EL (cell line): ENCODE measurements at regions not wholly inside any gene's neighbourhood (a gene's known extent, or its start where the extent isn't known, plus 50 kb on each side); places are given as distances from the start of the nearest gene placed in this dataset.
"Not testable (repeated sequence)": the region's sequence is repeated elsewhere in the genome, so short reads cannot be mapped to it uniquely, and the experiment has no call there.

Experiments used
- DNase-seq: peaks from one replicate; pipeline ENCODE4 v3.0.0-alpha.2; 2016

DNA sequence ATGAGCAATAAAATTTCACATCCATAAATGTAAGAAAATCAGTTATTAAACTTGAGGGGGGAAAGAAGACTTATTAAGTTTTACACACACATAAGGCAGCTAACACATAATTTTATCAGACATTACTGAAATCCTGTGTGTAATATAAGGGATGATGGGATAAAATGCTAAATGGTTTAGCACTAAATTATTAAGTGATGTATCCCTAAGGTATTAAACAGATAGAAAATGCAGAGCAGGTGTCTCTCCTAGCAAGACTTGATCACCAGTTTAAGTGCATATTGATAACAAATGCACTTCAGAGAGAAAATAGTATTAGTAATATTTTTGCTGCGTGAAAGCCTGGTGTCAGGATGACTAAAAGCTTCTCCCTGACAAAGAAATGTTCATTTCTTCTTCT lies 172.8 kb upstream of the ZFP64 start:
- DNase-seq: no peak

DNA sequence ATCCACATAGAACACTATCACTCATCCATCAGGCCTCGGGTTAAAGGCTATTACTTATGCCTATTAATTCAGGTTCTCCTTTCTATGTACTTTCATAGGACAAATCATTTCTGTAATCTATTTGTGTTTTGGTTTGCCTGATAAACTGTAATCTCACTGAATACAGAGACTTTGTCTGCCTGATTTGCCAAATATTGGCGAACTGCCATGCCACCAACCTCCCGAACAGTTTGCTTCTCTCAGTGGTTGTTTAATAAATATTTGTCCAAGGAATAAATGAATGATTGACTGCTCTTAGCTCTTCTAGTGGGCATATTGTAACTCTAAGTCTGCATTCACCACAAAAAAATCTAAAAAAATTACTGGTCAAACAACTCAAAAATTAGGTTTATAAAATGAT lies 170.1 kb upstream of the ZFP64 start:
- no peak for DNase-seq

DNA sequence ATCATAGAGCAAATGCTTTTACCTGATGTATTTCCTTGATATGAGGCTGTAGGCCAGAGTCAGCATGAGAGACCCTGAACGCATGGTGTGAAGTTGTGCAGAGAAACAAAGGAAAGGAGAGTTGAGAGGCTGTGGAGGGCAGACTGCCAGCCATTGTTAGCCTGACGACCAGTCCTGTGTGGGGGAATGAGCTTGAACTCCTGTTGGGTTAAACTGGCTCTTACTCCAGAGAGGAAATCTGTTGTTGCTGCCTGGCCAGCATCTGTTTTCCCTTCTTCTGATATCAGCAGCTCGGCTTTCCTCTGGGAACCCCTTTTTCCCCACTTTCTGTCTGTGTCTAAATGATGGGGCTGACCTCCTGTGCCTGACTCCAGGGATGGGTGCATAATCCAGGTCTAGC lies 158.2 kb upstream of the ZFP64 start:
- DNase-seq: no peak

DNA sequence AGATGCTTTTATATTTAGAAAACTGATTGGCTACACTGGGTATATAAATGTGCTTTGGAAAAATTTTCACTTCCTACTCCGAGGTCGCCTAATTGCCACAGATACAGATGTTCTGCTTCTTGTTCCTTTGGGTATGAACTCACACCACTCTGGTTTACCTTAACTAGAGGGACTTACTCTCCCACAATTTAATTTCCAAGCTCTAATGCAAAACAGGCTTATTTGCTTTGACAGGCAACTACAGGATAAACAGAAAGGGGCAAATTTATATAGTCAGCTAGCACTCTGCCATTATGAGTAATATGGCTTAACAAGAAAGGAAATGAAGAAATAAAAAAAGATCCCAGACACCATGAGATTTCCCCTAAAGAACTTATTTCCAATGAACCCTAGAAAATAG lies 156.9 kb upstream of the ZFP64 start:
- no peak for DNase-seq

DNA sequence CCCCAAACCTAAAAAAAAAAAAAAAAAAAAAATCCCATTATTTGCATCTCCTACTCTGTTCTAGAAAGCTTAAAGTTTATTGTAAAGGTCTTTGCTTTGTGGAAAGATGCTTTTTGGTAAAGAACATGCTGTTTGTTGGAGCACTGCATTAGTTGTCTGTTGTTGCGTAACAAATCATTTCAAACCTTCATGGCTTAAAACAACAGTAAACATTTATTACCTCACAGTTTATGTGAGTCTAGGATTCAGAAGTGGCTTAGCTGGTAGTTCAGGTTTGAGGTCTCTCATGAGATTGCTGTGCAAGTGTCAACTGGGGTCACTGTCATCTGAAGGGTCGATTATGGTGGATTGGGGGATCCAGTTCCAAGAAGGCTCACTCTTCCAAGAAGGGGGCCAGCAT lies 155.2 kb upstream of the ZFP64 start:
- DNase-seq: no peak

DNA sequence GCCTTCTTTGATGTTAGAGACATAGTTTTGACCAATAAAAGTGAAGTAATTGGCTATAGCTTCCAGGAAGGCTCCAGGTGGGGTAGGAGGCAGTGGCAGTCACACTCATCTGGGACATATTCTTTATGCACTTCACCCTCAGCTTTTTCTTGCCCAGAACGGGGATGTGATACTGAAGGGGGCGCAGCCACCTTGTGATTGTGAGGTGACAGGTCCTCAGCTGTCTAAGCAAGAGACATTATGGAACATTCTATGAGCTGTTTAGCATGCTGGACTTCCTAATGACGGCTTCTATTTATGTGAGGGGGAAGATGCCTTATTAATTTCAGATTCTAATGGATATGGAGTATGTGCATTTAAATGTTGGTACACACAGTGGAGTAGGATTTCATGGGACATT lies 151.3 kb upstream of the ZFP64 start:
- DNase-seq: no peak

DNA sequence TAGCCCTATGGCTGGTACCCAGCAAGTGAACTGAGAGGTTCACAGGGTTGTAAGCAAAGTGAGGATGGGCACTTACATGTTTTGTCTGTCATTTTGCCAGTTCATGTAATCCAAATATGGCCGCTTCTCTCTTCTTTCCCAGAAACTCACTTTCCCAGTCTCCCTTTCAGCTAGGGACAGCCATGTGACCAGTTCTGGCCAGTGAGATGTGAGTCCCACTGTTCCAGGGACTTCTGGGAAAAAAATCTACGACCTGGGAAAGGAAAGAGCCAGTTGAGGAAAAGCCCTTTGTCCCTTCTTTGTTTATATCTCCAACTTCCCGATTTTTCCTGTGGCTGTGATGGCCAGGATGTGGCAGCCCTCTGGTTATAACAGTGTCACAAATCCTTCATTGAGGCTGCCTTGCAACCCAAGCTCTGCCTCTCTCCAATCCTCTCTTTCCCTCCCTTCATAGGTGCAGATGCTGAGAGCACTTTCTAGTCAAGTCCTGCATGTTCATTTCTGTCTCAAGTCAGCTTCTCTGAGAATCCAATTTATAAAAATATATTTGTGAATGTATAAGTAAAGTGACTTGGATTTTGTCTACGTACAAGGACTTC lies 148.6 kb upstream of the ZFP64 start:
- peak; percentile 6 for DNase-seq

DNA sequence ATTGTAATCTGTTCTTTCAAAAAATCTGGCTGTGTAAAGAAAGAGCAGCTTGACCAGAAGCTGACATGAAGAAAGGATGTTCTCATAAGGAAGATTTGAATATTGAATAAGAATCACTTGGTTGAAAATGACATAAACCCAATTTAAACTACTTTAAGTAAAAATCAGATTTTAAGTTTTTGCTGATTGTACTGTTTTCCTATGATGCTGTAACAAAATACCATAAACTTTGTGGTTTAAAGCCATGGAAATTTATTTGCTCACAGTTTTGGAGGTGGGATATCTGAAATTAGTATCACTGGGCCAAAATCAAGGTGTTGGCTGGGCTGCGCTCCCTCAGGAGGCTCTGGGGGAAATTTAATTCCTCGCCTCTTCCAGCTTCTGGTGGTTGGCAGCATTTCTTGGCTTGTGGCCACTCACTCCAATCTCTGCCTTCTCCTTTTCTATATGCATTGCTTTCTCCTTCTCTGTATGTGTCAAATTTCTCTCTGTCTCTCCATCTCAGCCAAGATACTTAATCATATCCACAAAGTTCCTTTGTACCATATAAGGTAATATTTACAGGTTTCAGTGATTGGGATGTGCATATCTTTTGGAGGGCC lies 141.2 kb upstream of the ZFP64 start:
- no peak for DNase-seq

DNA sequence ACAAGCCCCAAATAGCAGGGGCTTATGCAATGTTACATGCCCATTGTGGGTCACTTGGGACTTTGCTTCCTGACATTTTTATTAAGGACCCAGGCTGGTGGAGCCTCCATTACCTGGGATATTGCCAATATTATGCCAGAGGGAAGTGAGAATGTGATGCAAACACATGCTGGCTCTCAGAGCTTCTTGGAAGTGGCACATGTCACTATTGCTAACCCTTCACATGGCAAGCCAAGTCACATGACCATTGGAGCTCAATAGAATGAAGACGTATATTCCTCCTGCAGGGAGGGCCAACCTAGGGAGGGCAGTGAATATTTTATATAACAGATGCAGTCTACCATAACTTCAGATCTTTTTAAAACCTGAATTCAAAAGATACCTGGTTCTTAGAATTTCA lies 140.7 kb upstream of the ZFP64 start:
- no peak for DNase-seq

DNA sequence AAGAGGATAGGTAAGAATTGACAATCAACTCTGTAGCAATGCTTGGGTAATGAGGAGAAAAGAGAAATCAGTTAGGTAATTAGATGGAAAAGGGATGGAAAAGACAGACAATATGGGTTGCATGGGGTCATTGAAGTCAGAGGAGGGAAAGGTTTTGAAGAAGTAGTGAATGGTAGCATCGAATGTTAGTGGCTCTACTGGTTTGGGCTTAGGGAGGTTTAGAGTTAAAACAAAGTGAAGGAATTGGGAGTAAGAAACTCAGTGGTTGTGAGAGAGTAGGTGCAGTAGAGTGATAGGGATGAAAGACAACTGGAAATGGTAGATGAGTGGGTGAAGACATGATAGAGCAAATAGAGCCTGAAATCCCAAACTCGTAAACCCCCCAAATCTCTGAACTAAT lies 140.1 kb upstream of the ZFP64 start:
- DNase-seq: no peak

DNA sequence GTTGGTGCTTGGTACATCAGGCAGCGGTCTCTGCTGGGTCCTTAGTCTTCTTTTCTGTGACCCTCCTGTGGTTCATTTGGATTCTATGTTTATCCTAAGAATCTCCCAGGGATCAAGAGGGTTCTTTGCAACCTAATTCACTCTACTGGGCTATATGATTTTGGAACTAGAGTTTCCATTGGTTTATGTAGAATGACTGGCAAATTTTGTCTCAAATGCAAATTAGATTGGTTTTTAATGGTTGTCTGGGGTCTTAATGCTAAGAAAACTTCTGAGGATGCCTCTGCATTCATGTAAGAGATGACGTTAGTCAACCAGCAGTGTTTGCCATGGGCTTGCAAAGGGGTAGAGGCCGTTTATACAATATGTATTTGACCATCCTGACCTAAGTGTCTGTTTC lies 129.8 kb upstream of the ZFP64 start:
- DNase-seq: no peak

DNA sequence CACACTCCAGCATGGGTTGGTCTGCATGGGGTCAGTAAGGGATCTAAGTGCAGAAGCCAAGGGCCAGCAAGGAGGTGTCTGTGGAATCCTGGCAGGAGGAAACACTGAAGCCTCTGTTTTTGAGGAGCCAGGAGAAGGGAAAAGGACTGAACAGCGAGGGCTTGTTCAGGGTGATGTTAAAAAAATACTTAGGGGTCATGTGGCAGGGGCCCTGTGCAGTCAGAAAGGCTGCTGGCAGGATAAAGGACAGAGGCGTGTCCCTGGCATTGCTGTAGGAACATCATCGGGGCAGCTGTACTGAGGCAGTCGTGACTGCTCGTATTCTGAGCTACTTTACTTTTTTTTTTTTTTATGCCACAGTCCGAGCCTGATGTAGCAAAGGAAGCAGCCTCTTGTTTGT lies 127.1 kb upstream of the ZFP64 start:
- no peak for DNase-seq

DNA sequence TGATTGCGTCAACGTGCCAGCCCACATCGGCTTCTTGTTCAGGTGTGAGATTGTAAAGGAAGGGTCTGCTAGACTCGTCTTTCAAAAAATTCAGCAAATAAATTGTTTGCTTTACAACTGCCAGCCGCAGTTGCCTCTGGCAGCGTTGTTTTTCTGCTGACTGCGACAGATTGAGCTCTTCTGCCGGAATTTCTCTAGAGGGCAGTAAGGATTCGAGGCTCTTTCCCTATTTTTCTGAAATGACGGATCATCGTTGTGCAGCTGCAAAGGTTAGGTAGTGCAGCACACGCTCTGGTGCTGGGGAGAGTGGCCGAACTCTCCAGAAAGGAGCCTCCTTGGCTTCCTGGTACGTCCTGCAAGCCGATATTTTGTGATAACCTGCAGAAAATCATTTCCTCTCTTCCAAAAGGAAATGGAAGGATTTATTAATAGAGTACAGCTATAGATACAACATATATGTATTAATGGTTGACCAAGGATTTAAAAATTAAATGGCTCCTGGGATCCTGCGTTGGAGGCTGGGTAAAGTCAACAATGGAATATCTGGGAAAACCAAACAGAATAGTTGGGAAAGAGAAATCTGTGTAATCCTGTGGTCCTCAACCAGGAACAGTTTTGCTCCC lies 121.9 kb upstream of the ZFP64 start:
- peak; percentile 19 for DNase-seq

DNA sequence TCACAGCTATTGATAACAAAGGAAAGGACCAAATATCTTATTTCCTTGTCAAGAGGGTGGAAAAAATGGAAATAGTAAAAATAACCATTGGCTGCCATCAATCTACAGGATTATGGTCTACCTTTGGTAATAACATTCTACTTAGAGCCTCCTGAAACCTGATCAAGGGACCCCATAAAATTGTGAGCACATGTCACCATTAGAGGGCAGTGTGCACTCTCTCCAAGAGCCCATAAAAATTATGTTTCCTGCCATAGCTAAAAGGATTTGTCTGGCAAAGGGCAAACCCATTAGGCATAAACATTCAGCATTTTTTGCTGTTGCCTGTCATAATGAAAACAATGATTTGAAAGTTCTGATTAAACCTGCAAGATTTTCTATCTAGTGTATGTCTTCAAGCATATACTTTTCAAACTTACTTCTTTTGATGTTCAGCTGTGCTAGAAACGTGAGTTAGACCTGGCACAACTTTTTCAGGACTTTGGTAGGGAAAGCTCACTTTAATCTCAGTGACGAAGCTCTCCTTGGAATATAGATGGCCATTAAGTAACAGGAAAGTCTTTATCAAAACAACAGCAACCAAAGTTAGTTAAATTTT lies 120.7 kb upstream of the ZFP64 start:
- DNase-seq: peak; percentile 45

DNA sequence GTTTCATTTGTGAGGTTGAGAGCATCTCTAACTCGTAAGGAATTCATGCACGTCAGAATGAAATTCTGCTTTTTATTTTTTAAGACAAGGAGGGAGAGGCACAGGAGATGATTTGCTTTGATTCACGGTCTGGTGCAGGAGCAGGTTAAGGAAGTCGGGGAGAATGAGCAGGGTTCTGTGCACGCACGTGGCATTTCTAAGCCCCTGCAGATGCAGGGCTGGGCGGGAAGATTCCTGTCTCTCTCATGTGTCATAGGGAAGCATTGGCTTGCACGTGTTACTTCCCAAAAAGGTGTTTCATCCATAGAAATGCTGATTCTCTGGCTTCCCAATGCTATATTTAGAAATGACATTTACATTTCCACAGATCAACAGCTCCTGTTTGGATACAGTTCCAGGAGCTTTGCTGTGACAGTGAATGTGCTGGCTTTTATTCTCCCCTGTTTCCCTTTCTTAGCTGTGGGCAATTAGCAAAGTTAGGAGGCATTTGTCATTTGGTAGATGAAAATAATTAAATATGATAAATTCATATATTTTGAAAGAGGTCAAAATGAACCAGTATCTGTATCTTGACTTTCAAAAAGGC lies 119.7 kb upstream of the ZFP64 start:
- no peak for DNase-seq

DNA sequence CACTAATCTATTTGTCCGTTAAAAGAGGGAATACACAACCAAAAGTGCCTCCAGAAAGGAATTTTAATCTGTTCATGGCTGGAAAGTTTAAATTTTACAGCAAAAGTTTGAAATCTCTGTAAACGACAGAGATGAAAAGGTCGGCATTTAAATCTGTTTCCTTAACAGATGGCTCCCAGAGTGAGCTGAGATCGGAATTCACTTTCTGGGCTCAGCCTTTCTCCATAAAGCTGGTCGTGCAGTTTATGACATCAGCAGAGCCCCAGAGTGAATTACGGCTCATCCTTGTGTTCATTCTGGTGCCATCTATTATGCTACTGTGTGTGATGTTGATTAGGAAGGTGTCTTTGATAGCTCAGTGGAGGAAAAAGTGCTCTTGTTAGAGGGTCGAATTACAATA lies 117.6 kb upstream of the ZFP64 start:
- no peak for DNase-seq

DNA sequence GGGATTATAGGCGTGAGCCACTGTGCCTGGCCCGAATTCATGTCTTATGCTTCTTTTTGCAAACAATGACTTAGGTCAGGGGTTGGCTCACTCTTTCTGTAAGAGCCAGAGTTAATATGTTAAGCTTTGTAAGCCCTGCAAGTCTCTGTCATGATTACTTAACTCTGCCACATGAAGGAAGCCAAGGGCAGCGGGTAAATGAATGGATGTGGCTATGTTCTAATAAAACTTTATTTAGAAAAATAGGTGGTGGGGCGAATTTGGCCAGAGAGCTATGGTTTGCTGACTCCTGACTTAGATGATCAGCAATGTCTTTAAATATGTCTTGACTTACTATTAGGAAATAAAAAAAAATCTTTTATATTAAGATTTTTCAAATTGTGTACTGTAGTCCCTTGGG lies 114.9 kb upstream of the ZFP64 start:
- no peak for DNase-seq

DNA sequence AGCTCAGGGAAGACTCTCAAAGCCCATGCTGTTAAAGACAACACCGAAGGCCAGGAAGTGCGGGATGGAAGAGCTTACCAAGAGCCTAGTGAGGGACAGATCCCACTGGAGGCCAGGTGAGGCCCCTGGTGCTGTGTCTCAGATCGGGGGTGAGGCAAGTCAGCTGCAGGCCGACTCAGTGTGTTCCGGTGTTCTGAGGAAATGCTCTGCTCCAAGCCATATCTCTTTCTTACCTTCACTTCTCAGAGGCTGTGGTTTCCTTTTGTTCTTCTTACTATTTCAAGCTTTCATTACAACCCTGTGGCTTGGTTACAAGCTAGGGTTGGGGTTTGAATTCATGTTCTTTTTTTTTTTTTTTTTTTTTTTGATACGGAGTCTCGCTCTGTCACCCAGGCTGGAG lies 114.3 kb upstream of the ZFP64 start:
- no peak for DNase-seq

DNA sequence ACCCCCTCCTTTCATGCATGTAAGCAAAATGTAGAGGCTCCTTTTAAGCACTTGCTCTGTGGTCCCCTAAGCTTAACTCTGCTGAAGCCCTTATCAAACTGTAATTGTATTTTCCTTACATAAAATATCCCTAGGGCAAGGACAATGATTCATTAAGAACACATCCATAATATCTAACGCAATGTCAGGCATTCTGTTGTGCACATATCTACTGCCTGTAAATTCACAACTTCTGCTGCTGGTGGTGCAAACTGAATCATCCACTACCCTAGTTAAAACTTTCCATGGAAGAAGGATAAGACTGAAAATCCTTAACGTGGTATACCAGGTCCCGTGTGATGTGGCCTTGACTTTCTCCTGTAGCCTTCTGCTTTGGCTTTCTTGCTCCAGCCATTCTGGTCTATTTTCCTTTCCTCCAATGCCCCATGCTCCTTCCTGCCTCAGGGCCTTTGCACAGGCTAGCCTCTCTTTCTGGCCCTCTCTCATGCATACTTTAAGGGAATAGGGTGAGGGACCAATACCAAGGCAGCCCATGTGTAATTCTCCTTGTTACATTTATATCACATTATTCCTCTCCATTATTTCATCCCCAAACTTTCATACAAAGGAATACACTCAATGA lies 113.6 kb upstream of the ZFP64 start:
- peak; percentile 4 for DNase-seq

DNA sequence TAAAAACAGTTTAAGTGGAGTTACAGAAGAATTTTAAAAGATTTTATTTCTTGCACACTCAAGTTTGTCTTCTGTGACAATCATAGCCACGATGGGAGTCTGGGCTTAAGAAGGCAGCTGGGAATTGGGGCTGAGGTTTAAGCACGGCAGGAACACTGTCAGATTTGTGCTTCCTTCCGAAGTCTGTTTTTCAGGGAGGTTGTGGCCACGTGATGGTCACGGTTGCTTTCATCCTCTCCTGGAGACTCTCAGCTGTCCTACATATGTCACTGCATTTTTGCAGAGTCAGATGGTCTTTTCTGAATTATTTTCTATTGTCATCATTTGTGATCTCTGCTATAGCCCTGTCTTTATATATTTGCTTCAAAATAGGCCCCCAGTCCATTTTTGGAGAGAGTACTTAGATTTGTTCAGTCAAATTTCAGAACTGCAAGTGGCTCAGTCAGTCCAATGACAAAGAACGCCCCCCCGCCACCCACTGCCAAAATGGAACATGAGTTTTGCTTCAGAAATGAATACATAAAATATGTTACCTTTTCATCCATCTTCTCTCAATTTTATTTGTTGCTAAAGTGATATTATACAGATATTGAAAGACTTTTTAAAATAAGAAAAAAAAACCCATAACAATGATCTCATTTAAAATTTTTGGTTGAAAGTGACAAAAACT lies 111.8 kb upstream of the ZFP64 start:
- no peak for DNase-seq

DNA sequence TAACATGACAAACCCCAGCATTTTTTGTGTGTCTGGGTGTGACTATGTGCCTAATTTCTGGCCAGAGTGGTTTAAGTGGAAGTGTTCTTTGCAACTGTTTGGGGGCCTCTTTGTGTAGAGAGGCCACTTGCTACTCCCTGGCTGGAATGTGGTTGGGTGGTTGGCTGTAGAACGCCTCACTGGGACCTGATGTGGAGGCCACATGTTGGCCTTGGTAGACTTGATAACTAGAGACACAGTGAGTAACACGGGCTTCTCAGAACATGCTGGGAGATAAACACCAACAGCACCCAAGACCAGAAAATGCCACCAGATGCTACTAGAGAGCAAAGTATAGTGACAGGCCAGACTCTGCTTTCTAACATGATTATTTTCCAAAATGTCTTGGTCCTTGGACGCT lies 111.2 kb upstream of the ZFP64 start:
- no peak for DNase-seq

DNA sequence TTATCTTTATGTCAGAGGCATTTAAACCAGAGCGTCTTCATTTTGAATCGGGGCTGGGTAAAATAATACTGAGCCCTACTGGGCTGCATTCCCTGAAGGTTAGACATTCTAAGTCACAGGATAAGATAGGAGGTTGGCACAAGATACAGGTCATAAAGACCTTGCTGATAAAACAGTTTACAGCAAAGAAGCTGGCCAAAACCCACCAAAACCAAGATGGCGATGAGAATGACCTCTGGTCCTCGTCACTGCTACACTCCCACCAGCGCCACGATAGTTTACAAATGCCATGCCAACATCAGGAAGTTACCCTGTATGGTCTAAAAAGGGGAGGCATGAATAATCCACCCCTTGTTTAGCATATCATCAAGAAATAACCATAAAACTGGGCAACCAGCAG lies 110.5 kb upstream of the ZFP64 start:
- DNase-seq: not testable (repeated sequence)

DNA sequence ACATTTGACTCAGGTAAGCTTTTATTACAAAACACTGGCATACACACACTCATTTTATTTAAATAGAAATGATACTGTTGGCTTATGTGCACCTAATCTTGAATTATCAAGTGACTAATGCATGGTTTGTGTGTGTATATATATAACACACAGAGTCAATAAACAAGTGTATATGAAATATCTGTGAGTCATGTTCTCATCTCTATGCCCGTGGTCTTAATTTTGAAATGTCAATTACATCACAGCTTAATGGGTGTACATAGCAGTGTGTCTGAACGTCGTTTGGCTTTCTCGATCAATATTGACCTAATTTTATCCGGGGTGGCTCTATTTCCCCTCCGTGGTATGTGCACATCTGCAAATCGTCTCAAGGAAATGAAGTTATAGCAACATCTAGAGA lies 104.0 kb upstream of the ZFP64 start:
- DNase-seq: no peak
